HG03571 (cell line): ENCODE measurements at regions not wholly inside any gene's neighbourhood (a gene's known extent, or its start where the extent isn't known, plus 50 kb on each side); places are given as distances from the start of the nearest gene placed in this dataset.

Source experiments
- ATAC-seq: cut with Tn5 transposase; IDR thresholded peaks from one replicate; pipeline ENCODE4 v1.9.1; 2021; ENCODE audit not compliant: unreplicated experiment

DNA sequence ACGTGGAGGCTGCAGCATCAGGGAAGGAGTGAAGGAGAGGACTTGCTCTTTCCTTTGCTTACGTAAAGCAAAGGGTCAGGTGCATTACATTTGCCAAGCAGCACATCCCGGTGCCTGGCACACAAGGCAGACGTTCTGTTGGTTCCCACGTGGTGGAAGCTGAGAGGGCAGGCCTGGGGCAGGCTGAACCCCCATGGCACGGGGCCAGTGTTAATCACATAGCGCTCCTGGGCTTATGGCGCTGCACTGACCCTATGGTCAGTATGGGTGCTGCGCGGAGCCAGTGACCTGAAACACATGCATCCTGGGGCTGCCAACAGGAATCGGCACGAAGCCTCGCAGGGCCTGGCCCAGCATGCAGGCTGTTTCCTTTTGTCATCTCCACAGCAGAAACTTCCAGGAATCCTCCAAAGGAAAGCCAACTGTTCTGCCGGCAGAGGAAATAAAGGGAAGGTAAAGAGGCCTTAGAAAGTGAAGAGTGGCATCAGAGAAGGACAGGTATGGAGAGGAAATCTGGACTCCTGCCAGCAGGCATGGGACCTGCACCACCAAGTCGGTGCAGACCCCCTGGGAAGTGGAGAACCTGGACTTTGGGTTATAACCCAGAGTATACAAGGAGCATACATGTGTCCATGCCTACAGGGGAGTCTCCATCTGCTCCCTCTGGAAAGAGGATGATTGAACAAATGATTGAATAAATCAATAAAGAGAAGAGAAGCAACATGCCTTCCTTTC lies 560.2 kb downstream of the TCERG1L start:
- ATAC-seq: no peak

- no peak for ATAC-seq
Observed at GRCh38 chr10:130751851-130752250, 559.7 kb downstream of the TCERG1L start.

- ATAC-seq: no peak
Observed at GRCh38 chr10:130756651-130757050, 554.9 kb downstream of the TCERG1L start.

GRCh38 chr10:130757271-130757670 lies 554.2 kb downstream of the TCERG1L start:
- ATAC-seq: no peak

DNA sequence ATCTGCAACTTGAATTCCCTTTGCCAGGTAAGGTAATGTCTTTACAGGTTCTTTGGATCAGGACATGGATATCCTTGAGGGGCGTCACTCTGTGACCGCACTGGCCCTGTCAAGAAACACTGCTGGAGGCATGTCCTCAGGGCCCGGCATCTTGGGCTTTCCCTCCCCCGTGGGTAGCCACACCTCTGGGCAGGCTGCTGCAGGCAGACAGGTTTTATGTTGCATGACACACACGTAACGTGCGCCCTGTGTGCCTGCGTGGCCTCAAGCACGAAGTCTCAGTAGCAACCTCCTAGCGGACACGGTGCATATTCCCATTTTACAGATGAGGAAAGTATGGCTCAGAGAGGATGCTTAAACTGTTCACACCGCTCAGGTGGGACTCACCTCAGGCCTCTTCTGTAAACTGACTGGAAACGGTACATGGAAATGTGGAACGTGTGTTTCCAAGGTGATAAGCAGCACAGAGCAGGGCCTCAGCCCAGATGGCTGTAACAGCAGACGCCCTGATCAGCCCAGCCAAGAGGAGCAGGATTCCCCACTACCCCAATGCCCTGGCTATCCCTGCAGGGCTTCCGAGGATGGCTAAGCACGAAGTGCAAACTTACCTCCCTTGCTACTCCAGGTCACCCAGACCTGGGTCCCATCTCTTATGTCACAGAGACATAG lies 553.6 kb downstream of the TCERG1L start:
- ATAC-seq: no peak

DNA sequence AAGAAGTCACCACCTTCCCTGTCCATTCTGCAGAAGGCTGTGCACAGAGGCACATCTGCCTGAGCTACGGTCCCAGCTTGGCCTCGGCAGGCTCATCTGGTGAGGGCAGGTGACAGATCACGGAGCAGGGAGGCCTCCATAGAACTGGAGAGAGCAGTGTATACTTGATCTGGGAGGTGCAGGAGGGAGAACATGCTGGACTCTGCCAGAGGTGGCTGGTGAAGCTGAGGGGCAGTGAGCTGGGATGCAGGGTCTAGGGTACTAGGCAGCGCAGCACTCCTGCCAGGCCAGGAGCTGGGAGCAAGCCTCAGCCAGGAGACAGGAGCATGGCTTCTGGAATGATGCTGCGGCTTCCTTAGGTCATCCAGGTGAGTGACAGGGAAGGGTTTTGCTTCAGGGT lies 553.0 kb downstream of the TCERG1L start:
- ATAC-seq: no peak

DNA sequence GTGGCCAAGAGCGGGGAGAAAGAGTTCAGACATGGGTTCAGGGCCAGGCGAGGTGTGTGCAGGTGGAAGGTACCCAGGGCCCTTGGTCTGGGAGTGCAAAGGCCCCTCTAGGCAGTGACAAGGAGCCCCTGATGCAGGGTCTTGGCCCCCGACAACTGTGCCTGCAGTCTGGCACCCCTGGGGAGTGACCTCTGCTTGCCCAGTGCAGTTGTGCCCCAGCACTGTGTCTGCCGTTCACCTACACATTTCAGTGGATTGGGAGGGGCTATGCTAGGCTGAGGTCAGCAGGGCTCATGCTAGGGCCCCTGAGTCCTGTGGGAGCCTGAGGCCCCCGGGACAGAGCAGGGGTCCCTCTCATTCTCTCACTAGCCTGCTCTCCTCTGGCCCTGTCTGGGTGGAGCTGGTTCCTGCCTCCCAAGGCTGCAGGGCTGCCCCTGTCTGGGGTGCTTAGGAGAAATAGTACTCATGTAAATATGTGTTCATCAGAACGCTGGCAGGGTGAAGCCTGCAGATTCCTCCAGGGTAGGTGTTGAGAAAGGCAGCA lies 550.4 kb downstream of the TCERG1L start:
- no peak for ATAC-seq

DNA sequence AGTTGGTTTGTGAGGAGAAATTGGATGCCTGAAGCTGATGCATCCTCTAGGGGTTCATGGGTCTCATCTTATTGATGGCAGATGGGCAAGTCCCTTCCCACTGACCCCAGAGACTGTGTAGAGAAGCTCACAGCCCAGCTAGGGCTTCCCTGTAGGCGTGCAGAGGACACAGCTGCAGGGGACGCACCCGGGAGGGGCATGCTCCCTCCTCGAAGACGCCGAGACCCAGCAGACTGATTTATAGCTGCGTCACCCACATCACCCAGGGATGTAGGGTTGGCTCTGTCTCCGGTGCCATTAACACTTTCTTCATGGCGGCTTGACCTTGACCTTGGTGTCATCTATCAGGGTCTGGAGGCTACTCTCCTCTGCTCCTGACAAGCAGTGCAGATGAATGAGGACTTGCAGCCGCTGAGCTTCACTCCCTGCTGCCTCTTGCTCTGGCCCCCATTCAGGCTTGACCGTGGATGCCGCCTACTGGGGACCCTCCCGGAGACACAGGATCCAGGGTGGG lies 549.7 kb downstream of the TCERG1L start:
- no peak for ATAC-seq

- ATAC-seq: no peak
Observed at GRCh38 chr10:130762491-130762890, 549.0 kb downstream of the TCERG1L start.

GRCh38 chr10:130763071-130763470 lies 548.5 kb downstream of the TCERG1L start:
- ATAC-seq: no peak

GRCh38 chr10:130763491-130763890 lies 548.0 kb downstream of the TCERG1L start:
- ATAC-seq: no peak

- ATAC-seq: no peak
Observed at GRCh38 chr10:130764651-130765050, 546.9 kb downstream of the TCERG1L start.

DNA sequence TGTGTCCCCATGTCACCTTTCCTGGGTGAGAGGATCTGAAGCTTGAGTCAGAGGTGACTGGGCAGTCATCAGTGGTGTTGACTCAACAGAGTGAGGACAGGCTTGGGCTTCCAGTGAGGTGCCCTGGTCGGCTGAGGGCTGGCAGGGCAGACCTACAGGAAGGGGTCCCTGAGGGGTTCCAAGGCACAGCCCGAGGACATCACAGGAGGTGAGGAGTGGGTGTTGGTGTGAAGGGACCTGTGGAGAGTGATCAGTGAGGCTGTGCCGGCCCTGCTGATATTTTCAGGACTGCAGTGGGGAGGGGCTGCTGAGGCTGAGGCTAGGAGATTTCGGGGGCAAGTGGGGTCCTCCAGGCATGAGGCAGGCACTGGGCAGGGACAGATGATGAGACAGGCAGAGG lies 545.5 kb downstream of the TCERG1L start:
- ATAC-seq: no peak

DNA sequence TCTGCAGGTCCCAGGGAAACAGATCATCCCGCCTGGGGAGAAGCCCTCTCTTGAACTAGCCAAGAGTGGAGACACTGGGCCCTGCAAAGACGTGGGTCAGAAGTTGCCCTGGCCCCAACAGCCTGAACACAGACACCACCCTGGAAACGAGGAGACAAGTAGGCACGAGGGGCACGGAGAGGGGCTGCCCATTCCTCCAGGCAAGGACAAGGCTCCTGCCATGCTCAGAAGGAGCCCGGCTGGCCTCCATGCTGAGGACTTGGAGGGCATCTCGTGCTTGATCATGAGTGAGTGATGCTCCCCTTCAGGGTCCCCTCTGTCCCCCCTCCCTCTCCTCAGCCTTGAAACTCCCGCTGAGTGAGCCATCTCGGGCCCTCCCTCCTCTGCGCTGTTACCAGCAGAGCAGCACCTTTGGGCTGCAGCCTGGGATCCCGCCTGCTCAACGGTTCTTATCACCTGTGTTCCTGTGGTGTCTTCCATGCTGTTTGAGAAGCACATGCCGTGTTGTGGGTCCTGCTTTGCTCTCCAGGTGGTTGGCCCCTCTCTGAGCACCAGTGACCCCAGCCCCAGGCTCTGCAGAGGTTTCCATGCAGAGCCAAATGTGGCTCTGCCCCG lies 544.3 kb downstream of the TCERG1L start:
- ATAC-seq: no peak

GRCh38 chr10:130769146-130770017 lies 542.1 kb downstream of the TCERG1L start:
- no peak for ATAC-seq

DNA sequence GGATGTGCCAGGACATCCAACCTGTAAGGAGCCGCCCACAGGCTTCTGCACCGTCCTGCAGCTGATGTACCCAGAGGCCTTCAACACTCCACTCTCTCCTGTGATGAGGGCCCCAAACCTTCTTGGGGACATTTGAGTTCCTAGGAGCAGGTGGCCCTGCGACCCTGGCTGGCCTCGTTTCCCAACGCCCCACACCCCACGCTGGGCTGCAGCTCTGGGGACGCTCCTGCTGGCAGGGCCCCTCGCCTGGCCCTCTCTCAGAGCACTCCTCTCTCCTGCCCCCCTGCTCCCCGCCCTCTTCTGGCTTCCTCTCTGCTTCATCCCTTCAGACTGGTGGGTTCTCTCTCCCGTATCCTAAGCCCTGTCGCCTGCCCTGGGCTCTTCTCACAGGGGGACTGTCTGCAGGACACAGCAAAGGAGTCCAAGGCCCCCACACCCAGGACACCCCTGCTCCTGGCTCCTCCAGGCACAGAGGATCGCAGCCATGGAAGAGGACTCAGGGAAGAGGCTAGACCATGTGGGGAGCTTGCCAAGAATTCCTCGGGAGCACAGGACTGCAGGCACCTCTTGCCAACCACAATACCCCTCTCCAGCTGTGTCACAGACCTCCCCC lies 541.4 kb downstream of the TCERG1L start:
- no peak for ATAC-seq

- no peak for ATAC-seq
Observed at GRCh38 chr10:130771491-130771946, 540.0 kb downstream of the TCERG1L start.

DNA sequence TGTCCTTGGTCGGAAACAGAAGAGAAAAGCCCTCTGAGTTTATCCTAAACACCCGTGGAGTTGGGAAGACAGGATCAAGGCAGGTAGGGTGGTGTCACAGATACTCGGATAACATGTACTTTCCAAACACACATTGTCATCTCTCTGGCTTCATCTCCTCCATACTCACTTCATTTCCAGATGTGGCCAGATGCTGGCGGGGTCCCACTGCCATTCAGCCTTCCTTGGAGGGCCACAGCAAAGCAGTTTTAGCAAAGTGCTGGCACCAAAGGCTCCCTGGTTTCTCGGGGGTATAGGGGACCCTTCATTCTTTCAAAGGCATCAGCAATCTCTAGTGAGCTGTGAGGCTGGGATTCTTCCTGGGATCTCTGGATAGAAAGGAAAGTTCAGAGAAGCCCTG lies 539.5 kb downstream of the TCERG1L start:
- ATAC-seq: no peak

- no peak for ATAC-seq
Observed at GRCh38 chr10:130772676-130773075, 538.8 kb downstream of the TCERG1L start.

DNA sequence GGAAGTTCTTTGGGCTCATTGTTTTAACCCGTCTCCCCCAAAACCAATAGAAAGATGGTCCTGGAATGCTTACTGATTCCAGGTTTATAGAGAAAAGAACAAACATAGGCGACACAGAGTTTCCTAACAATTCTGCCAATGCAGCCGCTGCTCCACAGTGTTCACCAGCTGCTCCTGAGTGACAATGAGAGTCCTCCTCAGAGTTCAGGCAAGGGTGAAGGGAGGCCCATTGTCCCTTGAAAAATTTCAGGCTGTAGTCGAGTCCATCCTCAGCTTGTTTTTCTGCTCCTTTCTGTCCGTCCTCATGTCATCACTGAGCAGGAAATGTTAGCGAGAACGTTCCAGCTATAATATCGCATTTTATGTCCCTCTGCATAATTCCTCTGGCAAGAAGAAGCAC lies 537.6 kb downstream of the TCERG1L start:
- no peak for ATAC-seq
